ENCODE measurements at regions not wholly inside any gene's neighbourhood (a gene's known extent, or its start where the extent isn't known, plus 50 kb on each side); places are given as distances from the start of the nearest gene placed in this dataset.

DNA sequence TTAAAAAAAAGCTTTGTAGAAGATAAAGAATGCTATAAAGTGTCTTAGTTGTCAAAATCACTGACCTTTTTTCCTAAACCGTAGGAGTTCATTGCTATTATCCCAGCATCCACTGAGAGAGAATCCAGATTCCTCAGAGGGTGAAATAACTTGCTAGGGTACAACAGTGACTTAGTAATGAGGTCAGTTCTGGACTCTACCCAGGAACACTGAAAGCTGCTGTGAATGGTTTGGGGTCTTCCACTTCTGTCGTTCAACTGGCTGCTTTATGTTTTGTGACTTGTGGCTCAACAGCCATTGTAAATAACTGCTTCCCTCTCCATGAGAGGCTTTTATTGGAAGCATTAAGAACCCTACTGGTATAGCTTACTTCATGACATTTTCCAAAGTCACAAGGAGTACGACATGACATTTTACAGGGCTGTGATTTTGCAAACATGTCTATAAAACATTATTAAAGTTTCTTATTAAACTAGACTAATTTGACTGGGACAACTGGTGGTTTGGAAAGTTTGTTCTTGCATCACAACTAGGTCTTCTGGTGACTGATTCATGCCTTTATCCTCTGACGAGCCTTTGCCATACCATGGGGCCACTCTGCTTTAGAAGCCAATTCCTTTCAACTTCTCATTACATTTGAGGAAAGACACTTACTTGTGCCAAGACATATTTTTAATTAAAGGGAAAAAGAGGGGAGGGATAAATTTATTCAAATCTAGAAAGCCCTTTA is 92.2 kb upstream of the CDH11 start:
- H3K4me3 ChIP-seq (ENCODE audit: extremely low read depth in 1 of 4, insufficient read depth in 2 of 4, low read depth in 3 of 4, low read length in 4 of 4): no peak overlapping the region
- H3K4ac ChIP-seq (replicated peaks; ENCODE audit: insufficient read length, low read depth, low read length): no peak overlapping the region
- no peak overlapping the region for H3K9ac ChIP-seq (replicated peaks in 1 of 4; ENCODE audit: extremely low read depth in 1 of 4, low read depth in 3 of 4, low read length in 3 of 4)
- H4K20me1 ChIP-seq (replicated peaks in 1 of 2; ENCODE audit: control insufficient read depth in 1 of 2, insufficient read depth in 2 of 2, low read length in 2 of 2): peaks cover 0 to 3% of the 10 kb centered on the region in 2 experiments
- no peak overlapping the region for H4K5ac ChIP-seq (ENCODE audit: insufficient read length, low read depth, low read length)
- 90% methylated on average over 4 of the region's 4 CpGs; no CpG with 5 or more reads in 1 of the 2 experiments for WGBS, 2 experiments (ENCODE audit: extremely low coverage in 1 of 2, insufficient coverage in 1 of 2, insufficient read length in 1 of 2, insufficient replicate concordance in 2 of 2, low coverage in 1 of 2, low lambda C conversion rate in 2 of 2, missing lambda C conversion rate in 1 of 2)
- peaks cover 0 to 3% (median 0%) of the 10 kb centered on the region in 4 experiments; a peak in 2 of 7 replicates for H3K4me1 ChIP-seq (replicated peaks in 1 of 4; ENCODE audit: control insufficient read depth in 3 of 4, insufficient read depth in 4 of 4, low read length in 3 of 4)
- no peak overlapping the region for H2BK12ac ChIP-seq (ENCODE audit: low read depth, low read length)
- no peaks in the 10 kb centered on the region for H3K79me1 ChIP-seq (ENCODE audit: low read depth, low read length)
- no peak overlapping the region for H2BK20ac ChIP-seq (ENCODE audit: low read length)
- FAIRE-seq: no peak
- H3K36me3 ChIP-seq (ENCODE audit: control insufficient read depth in 2 of 4, insufficient read depth in 4 of 4, low read length in 3 of 4): no peaks in the 10 kb centered on the region
- ChIA-PET CTCF (ENCODE audit: partially characterized antibody) (interaction anchor here (0.6 kb wide), 1 partner anchor 206 kb away, joined by 3 read pairs; no protein-coding TSS in a partner anchor), POLR2A (ENCODE audit: partially characterized antibody) (interaction anchor here (0.6 kb wide), 1 partner anchor 11 kb away, joined by 3 read pairs; no protein-coding TSS in a partner anchor)
- no peak overlapping the region for H4K8ac ChIP-seq (ENCODE audit: extremely low read depth, insufficient read depth, low read length)
- no peak overlapping the region for H2BK5ac ChIP-seq (ENCODE audit: low read depth, low read length)
- no peaks in the 10 kb centered on the region for H3K23me2 ChIP-seq (ENCODE audit: low read depth, low read length)
- no peak overlapping the region for H2AFZ ChIP-seq (ENCODE audit: low read length)
- H3K4me2 ChIP-seq (ENCODE audit: insufficient read depth in 1 of 2, low read depth in 2 of 2, low read length in 2 of 2): no peak overlapping the region
- no peak overlapping the region for H2BK120ac ChIP-seq (replicated peaks; ENCODE audit: low read depth, low read length)
- DNase-seq (ENCODE audit: low read depth in 1 of 2, low spot score in 2 of 2): no peak
- H3K56ac ChIP-seq (replicated peaks; ENCODE audit: insufficient read length, low read depth, low read length): no peak overlapping the region
- H4K91ac ChIP-seq (replicated peaks; ENCODE audit: insufficient read length, low read length): no peak overlapping the region
- no peak for TF ChIP-seq POLR2AphosphoS5 (IDR thresholded peaks at IDR 0.05; ENCODE audit: low read depth, low read length)
- no peak for TF ChIP-seq NANOG (IDR thresholded peaks at IDR 0.05; ENCODE audit: insufficient read depth, low read depth, low read length, poor library complexity, severe bottlenecking)
- TF ChIP-seq CREB1 (IDR thresholded peaks at IDR 0.05): no peak
- no peak for TF ChIP-seq GTF2F1 (IDR thresholded peaks at IDR 0.05; ENCODE audit: borderline replicate concordance, low read depth, low read length)
- TF ChIP-seq SRF (IDR thresholded peaks at IDR 0.05; ENCODE audit: low read depth, low read length): no peak
- no peak for TF ChIP-seq CTBP2 (IDR thresholded peaks at IDR 0.05; ENCODE audit: borderline replicate concordance, insufficient read depth, insufficient read length, low read length)
- no peak for TF ChIP-seq SIN3A (conservative IDR thresholded peaks at IDR 0.05 in 1 of 2, IDR thresholded peaks at IDR 0.05 in 1 of 2; ENCODE audit: low read depth in 1 of 2, low read length in 2 of 2)
- no peak for TF ChIP-seq MAX (IDR thresholded peaks at IDR 0.05)
- no peak for TF ChIP-seq SAP30 (IDR thresholded peaks at IDR 0.05; ENCODE audit: insufficient read depth, insufficient replicate concordance, low read length)
- TF ChIP-seq RBBP5 (IDR thresholded peaks at IDR 0.05; ENCODE audit: borderline replicate concordance, low read depth, low read length): no peak
- TF ChIP-seq POU5F1 (IDR thresholded peaks at IDR 0.05; ENCODE audit: low read depth, low read length): no peak
- H2BK15ac ChIP-seq (ENCODE audit: low read length): no peak overlapping the region
- no peak overlapping the region for H3K18ac ChIP-seq (ENCODE audit: extremely low read depth, low read length)
- no peak overlapping the region for H3K23ac ChIP-seq (ENCODE audit: insufficient read length)
- H3K9me3 ChIP-seq (ENCODE audit: insufficient read depth in 2 of 2, low read depth in 1 of 2, low read length in 1 of 2): no peaks in the 10 kb centered on the region
- no peak overlapping the region for H2AK5ac ChIP-seq (ENCODE audit: low read depth, low read length)
- no peak overlapping the region for H3K14ac ChIP-seq (ENCODE audit: insufficient read length)
- no peaks in the 10 kb centered on the region for H3K79me2 ChIP-seq (ENCODE audit: control insufficient read depth in 1 of 2, insufficient read depth in 2 of 2, low read length in 2 of 2)
- peaks cover 0 to 2% (median 0%) of the 10 kb centered on the region in 4 experiments; a peak in 2 of 7 replicates for H3K27me3 ChIP-seq (replicated peaks in 1 of 4; ENCODE audit: control insufficient read depth in 3 of 4, extremely low read depth in 1 of 4, insufficient read depth in 3 of 4, low read length in 3 of 4)
- no peak overlapping the region for H3K27ac ChIP-seq (ENCODE audit: low read depth, low read length)

Measured in H1 (cell line).